PC-9 (cell line): ENCODE measurements at regions not wholly inside any gene's neighbourhood (a gene's known extent, or its start where the extent isn't known, plus 50 kb on each side); places are given as distances from the start of the nearest gene placed in this dataset.

Experiments
- CTCF ChIP-seq: fragments of 200-600 bp; sonication (generic); conservative IDR thresholded peaks from 2 replicates; pipeline ENCODE4 v1.6.1; 2017; ENCODE audit warnings: mixed run types, antibody characterized with exemption, mild to moderate bottlenecking, moderate library complexity
- EZH2 ChIP-seq: fragments of 200-600 bp; sonication (generic); IDR thresholded peaks from 2 replicates; pipeline ENCODE4 v1.8.0; 2017; ENCODE audit warnings: antibody characterized with exemption, low read depth

GRCh38 chr6:145489583-145489982 is 245.7 kb downstream of the EPM2A start:
- TF ChIP-seq CTCF (no peak), EZH2 (no peak)
